Tibial nerve (tissue), 4 donors: ENCODE measurements at regions not wholly inside any gene's neighbourhood (a gene's known extent, or its start where the extent isn't known, plus 50 kb on each side); places are given as distances from the start of the nearest gene placed in this dataset.

Experiments used
- CTCF ChIP-seq, 5 experiments: fragments of 200-600 bp in 3 of 5; fragments of 450-650 bp in 2 of 5; sonication (generic) in 3 of 5; IDR thresholded peaks; one replicate each; pipeline ENCODE4 v1.5.1; 2016 to 2019; ENCODE audit warnings: antibody characterized with exemption in 5 of 5, mild to moderate bottlenecking in 3 of 5, moderate library complexity in 2 of 5
- EP300 ChIP-seq, 2 donors: sonication (generic); formaldehyde crosslinking; IDR thresholded peaks; one replicate each; pipeline ENCODE4 v1.6.1; 2017; ENCODE audit warnings: antibody characterized with exemption in 2 of 2, mild to moderate bottlenecking in 1 of 2
- POLR2A ChIP-seq, 2 donors: fragments of 450-650 bp; IDR thresholded peaks; one replicate each; pipeline ENCODE4 v1.6.1; 2017; ENCODE audit warnings: antibody characterized with exemption in 2 of 2, mild to moderate bottlenecking in 2 of 2, moderate library complexity in 2 of 2

- TF ChIP-seq CTCF (IDR thresholded peaks at IDR 0.05) (no peak), POLR2A (IDR thresholded peaks at IDR 0.05) (no peak), EP300 (IDR thresholded peaks at IDR 0.05) (no peak)
Observed at GRCh38 chr6:113643407-113643770, 213.8 kb upstream of the MARCKS start.
